Epithelial cell of prostate (primary cell): ENCODE measurements at regions not wholly inside any gene's neighbourhood (a gene's known extent, or its start where the extent isn't known, plus 50 kb on each side); places are given as distances from the start of the nearest gene placed in this dataset.
"Not testable (repeated sequence)": the region's sequence is repeated elsewhere in the genome, so short reads cannot be mapped to it uniquely, and the experiment has no call there.

Experiments used
- DNase-seq: peaks from one replicate; pipeline ENCODE4 v3.0.0-alpha.2; 2011; ENCODE audit warnings: low read depth, low spot score
- H3K27ac ChIP-seq: fragments of 450-650 bp; 2 replicates; pipeline ENCODE4 v1.5.1; 2017; ENCODE audit warnings: mild to moderate bottlenecking

GRCh38 chr3:81003008-81003645 lies 758.3 kb downstream of the GBE1 start:
- no peak overlapping the region for H3K27ac ChIP-seq
- no peak for DNase-seq

GRCh38 chr3:80999481-80999880 lies 762.0 kb downstream of the GBE1 start:
- H3K27ac ChIP-seq, result no peak overlapping the region
- no peak for DNase-seq

DNA sequence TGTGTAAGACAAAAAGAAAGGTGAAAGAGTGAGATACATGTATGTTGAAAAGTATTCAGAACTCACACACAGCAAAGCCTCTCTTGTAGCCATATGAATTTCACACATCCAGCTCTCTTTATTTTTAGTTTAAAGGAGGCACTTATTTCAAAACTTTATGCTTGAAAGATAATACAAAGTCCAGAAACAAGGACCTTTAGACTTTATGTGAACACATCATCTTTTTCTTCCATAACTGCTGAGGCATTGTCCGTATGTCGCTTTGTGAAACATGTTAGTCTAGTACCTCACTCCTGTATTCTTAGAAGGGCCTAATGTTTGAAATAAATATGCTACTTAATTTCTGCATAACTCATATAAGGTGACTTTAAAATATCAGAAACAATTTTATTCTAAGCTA lies 763.4 kb downstream of the GBE1 start:
- no peak overlapping the region for H3K27ac ChIP-seq
- no peak for DNase-seq

GRCh38 chr3:80997622-80998021 lies 763.8 kb downstream of the GBE1 start:
- DNase-seq, result no peak
- no peak overlapping the region for H3K27ac ChIP-seq

- no peak overlapping the region for H3K27ac ChIP-seq
Observed at GRCh38 chr3:80994767-80995166, 766.7 kb downstream of the GBE1 start.

DNA sequence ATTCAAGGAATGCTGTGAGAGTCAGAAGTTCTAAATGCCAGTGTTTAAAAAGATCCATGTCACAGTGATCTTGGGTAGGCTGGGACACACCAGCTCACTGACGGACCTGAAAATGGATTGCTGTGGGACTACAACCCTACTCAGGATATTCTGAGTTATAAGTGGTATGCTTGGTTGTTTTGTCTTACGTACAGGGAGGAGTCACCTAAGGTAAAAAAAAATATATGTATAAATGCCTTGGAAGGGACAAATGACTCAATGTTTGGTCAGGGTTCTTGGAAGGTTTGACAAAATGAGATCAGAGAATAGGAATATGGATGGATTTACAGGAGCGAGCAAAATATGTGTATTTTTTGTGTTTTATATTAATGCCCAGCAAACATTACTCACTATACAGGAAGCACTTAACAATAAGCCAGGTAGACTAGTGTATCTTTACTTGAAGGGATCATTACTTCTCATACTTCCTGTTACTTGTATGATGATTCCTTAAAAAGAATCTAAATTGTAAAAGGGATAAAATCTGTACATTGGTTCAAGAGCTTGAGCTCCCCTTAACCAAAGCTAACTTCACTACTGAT lies 767.3 kb downstream of the GBE1 start:
- H3K27ac ChIP-seq, result no peak overlapping the region
- no peak for DNase-seq

More at GRCh38 chr3:80994767-80995166, 766.7 kb downstream of the GBE1 start:
- no peak for DNase-seq

DNA sequence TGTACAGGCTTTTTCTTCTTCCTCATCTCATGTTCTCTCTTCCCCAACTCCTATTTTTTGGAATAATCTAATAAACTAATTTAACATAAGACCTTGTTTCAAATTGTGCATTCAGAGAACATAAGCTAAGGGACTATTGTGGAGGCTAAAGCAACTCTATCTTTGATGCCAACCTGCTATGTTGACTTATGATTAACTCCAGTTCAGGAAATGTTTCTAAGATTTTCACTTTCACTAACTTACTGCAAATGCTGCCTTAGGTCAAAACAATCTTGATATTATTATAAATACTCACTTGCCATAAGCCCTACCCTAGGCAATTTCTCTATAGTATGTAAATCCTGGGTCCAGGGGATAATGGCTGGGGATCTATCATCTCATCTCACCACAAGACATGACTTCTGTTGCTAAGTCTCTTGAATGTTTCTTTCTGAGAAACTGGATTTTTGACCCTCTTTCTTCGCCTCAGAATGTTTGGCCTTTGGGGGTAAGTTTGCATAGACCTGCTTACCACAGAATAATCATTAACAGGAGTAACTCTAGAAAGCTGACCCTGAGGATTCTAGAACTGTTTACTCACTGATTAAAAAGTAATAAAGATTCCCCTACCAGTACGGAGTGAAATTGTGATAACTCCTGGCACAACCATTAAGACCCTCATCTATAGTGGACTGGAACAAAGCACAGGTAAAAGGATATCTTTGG lies 768.1 kb downstream of the GBE1 start:
- H3K27ac ChIP-seq, result no peak overlapping the region
- DNase-seq, result no peak

DNA sequence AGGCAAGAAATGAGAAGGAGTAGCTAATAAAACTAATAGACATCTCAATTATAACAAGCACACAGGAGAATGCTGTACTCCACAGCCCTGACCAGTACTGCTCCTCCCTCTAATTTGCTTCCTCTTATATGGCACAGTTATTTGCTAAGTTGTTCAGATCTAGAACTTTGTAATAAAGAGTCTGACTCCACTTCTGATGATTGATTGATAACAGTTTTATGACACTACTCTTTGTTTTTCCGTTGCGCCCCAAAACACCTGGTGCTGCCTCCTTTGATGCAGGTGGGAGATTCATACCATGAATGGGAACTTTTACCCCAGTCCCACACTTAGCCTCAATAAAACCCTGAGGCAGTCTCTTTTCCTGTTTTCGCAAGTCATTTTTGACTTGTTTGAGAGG lies 777.7 kb downstream of the GBE1 start:
- DNase-seq, result no peak
- no peak overlapping the region for H3K27ac ChIP-seq

DNA sequence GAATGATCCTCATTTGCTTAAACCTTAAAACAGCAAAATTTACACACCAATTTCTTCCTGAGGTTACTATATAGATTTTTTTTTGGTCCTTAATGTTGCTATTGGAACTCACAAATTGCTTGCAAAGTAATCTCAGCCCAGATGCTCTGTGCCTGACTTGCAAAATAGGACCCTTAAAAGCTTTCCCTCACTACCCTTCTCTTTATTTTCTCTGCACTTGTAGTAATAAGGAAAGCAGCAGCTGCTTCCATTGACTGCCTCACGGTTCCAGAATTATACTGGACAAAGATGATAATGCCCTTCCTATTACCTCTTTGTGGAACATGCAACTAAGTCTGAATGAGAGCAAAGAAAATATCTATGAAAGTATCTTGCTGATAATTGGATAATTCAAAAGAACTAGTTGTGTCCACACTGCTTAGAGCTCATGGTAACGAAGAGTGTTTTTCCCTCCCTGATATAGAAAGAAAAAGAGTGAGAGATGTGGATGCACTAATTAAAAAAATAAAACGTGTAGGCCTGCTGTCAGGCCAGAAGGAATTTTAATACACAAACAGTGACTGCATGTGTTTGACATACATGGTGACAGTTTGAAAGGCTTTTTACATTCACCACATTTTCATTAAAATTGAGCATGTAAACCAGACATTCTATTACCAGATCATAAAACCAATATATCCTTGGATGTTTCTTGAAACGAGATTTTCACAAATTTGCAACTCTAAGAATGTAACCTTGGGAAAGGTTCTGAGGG lies 783.1 kb downstream of the GBE1 start:
- no peak for DNase-seq
- H3K27ac ChIP-seq, result no peak overlapping the region

- no peak overlapping the region for H3K27ac ChIP-seq
- DNase-seq, result no peak
Observed at GRCh38 chr3:80970292-80970691, 791.2 kb downstream of the GBE1 start.

- no peak for DNase-seq
- H3K27ac ChIP-seq, result no peak overlapping the region
Observed at GRCh38 chr3:80929576-80929975, 831.9 kb downstream of the GBE1 start.

- DNase-seq, result no peak
Observed at GRCh38 chr3:80914854-80915253, 846.6 kb downstream of the GBE1 start.

GRCh38 chr3:80898211-80898610 lies 863.2 kb downstream of the GBE1 start:
- DNase-seq, result no peak
- H3K27ac ChIP-seq, result no peak overlapping the region

More at GRCh38 chr3:80914854-80915253, 846.6 kb downstream of the GBE1 start:
- H3K27ac ChIP-seq, result no peak overlapping the region

DNA sequence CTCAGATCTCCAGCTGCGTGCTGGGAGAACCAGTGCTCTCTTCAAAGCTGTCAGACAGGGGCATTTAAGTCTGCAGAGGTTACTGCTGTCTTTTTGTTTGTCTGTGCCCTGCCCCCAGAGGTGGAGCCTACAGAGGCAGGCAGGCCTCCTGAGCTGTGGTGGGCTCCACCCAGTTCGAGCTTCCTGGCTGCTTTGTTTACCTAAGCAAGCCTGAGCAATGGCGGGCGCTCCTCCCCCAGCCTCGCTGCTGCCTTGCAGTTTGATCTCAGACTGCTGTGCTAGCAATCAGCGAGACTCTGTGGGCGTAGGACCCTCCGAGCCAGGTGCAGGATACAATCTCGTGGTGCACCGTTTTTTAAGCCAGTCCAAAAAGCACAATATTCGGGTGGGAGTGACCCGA lies 864.4 kb downstream of the GBE1 start:
- H3K27ac ChIP-seq, DNase-seq: not testable (repeated sequence)

DNA sequence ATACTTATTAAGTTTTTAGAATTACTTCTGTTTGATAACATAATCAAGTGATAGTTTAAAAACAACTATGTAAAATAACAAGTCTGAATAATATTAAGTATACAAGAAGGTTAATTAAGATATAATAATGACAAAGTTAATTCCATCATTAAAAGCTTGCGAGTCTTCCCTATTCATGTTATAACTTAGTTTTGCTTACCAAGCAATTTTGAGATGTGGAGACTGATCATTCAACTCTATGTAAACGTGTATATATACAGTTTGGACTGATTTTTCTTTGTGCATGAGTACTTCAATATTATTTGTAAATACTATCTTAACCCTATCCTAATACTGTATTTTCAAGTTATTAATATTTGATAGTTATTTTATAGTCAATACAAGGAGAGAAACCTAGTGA lies 870.9 kb downstream of the GBE1 start:
- DNase-seq, result no peak
- H3K27ac ChIP-seq, result no peak overlapping the region

- DNase-seq, result no peak
- H3K27ac ChIP-seq, result no peak overlapping the region
Observed at GRCh38 chr3:80889535-80889934, 871.9 kb downstream of the GBE1 start.

- DNase-seq, result no peak
Observed at GRCh38 chr3:80870476-80871041, 890.9 kb downstream of the GBE1 start.

DNA sequence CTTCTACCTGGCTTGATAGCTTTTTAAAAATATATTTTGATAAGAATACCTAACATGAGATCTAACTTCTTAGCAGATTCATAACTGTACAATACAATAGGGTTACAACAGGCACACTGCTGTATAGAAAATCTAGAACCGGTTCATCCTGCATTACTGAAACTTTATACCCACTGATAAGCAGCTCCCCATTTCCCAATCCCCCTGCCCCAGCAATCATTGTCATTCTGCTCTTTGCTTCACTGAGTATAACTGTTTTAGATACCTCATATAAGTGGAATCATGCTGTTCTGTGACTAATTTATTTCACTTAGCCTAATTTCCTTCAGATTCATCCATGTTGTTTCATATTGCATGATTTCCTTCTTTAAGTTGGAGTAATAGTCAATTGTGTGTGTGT lies 906.0 kb downstream of the GBE1 start:
- no peak for DNase-seq
- no peak overlapping the region for H3K27ac ChIP-seq

More at GRCh38 chr3:80870476-80871041, 890.9 kb downstream of the GBE1 start:
- H3K27ac ChIP-seq, result no peak overlapping the region

- H3K27ac ChIP-seq, result no peak overlapping the region
- DNase-seq, result no peak
Observed at GRCh38 chr3:80836395-80836794, 925.0 kb downstream of the GBE1 start.

GRCh38 chr3:80807577-80807976 lies 953.9 kb downstream of the GBE1 start:
- H3K27ac ChIP-seq, result no peak overlapping the region
- no peak for DNase-seq

DNA sequence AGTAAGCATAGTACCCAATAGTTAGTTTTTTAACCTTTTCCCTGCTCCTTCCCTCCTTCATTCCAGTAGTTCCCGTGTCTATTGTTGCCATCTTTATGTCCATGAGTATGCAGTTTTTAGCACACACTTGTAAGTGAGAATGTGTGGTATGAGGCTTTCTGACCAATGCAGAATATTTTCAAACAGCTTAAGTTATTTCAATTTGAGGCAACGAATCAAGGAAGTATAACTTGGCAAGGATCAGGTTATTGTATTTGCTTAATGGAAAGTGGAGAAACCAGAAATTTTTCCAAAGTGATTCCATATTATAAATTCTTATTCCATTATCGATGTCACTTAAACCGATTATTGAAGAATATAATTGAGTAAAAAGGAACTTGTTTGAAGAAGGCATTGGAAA lies 954.8 kb downstream of the GBE1 start:
- no peak overlapping the region for H3K27ac ChIP-seq

More for the DNA sequence above, 954.8 kb downstream of the GBE1 start:
- no peak for DNase-seq
